DND-41 (cell line): ENCODE measurements at regions not wholly inside any gene's neighbourhood (a gene's known extent, or its start where the extent isn't known, plus 50 kb on each side); places are given as distances from the start of the nearest gene placed in this dataset.

Experiments used
- ATAC-seq: fragments of 200-7000 bp; cut with Tn5 transposase; 3 replicates; pipeline ENCODE4 v1.9.1; 2021; ENCODE audit warnings: low read depth; ENCODE audit not compliant: insufficient read depth
- DNase-seq: peaks from one replicate; pipeline ENCODE4 v3.0.0-alpha.2; 2020
- H2AFZ ChIP-seq: 2 replicates; pipeline ENCODE4 v1.6.0; 2012; ENCODE audit warnings: low read depth, low read length
- H3K27ac ChIP-seq: 2 replicates; pipeline ENCODE4 v1.5.1; 2012; ENCODE audit warnings: low read length, inconsistent platforms
- H3K27me3 ChIP-seq: fragments of 200-600 bp; sonication (generic); 2 replicates; pipeline ENCODE4 v1.6.0; 2012; ENCODE audit warnings: low read length, mild to moderate bottlenecking, inconsistent platforms; ENCODE audit not compliant: insufficient read depth, poor library complexity
- H3K36me3 ChIP-seq: 2 replicates; pipeline ENCODE4 v1.5.1; 2012; ENCODE audit warnings: low read length, inconsistent platforms; ENCODE audit not compliant: insufficient read depth
- H3K4me1 ChIP-seq: 2 replicates; pipeline ENCODE4 v1.5.1; 2012; ENCODE audit warnings: mild to moderate bottlenecking, low read length; ENCODE audit not compliant: insufficient read depth
- H3K4me2 ChIP-seq: 2 replicates; pipeline ENCODE4 v1.6.0; 2012; ENCODE audit warnings: mild to moderate bottlenecking, moderate library complexity, low read length, inconsistent platforms; ENCODE audit not compliant: insufficient read depth
- H3K4me3 ChIP-seq, 2 experiments: fragments of 200-600 bp in 1 of 2; shearing (Covaris generic) in 1 of 2; 2 replicates each; pipeline ENCODE4 v1.5.1; 2012 to 2016; ENCODE audit warnings: inconsistent platforms in 2 of 2, low read length in 2 of 2, mild to moderate bottlenecking in 2 of 2, low read depth in 1 of 2, moderate library complexity in 1 of 2
- H3K79me2 ChIP-seq: 2 replicates; pipeline ENCODE4 v1.6.0; 2012; ENCODE audit warnings: low read length, inconsistent platforms; ENCODE audit not compliant: insufficient read depth
- H3K9ac ChIP-seq: 2 replicates; pipeline ENCODE4 v1.6.0; 2012; ENCODE audit warnings: low read depth, mild to moderate bottlenecking, inconsistent platforms, low read length, moderate library complexity
- H3K9me3 ChIP-seq: 2 replicates; pipeline ENCODE4 v1.5.1; 2012; ENCODE audit warnings: low read length, moderate library complexity, mild to moderate bottlenecking, inconsistent platforms; ENCODE audit not compliant: insufficient read depth, severe bottlenecking
- H4K20me1 ChIP-seq: 2 replicates; pipeline ENCODE4 v1.6.0; 2012; ENCODE audit warnings: low read length; ENCODE audit not compliant: insufficient read depth
- CTCF ChIP-seq: IDR thresholded peaks from 2 replicates; pipeline ENCODE4 v1.5.1; 2012; ENCODE audit warnings: borderline replicate concordance, low read length, moderate library complexity, mild to moderate bottlenecking; ENCODE audit not compliant: poor library complexity, severe bottlenecking; ENCODE audit errors: extremely low read depth
- EZH2 ChIP-seq: IDR thresholded peaks from 3 replicates; pipeline ENCODE4 v1.6.1; 2012; ENCODE audit warnings: borderline replicate concordance, low read depth, mild to moderate bottlenecking, moderate library complexity, low read length, inconsistent platforms; ENCODE audit not compliant: severe bottlenecking

GRCh38 chr18:11266781-11267480 is 117.6 kb upstream of the PIEZO2 start:
- Histone ChIP-seq H3K9me3 (peaks cover 4% of the 10 kb centered on the region), H2AFZ (no peak overlapping the region), H3K4me1 (no peaks in the 10 kb centered on the region), H3K27me3 (peaks cover 8% of the 10 kb centered on the region), H3K79me2 (no peaks in the 10 kb centered on the region), H3K27ac (no peak overlapping the region), H4K20me1 (no peaks in the 10 kb centered on the region), H3K9ac (no peak overlapping the region), H3K4me2 (no peak overlapping the region), H3K36me3 (no peaks in the 10 kb centered on the region), H3K4me3 (no peak overlapping the region)
- DNase-seq, result no peak
- TF ChIP-seq CTCF (no peak), EZH2 (no peak)
- no peak for ATAC-seq

- Histone ChIP-seq H4K20me1 (no peaks in the 10 kb centered on the region), H2AFZ (no peak overlapping the region)
- ATAC-seq, result no peak
Measured at GRCh38 chr18:11261486-11261885, 112.1 kb upstream of the PIEZO2 start.

GRCh38 chr18:11260961-11261461 is 111.6 kb upstream of the PIEZO2 start:
- Histone ChIP-seq H3K27me3 (peaks cover 6% of the 10 kb centered on the region), H3K27ac (no peak overlapping the region), H2AFZ (no peak overlapping the region), H3K9ac (no peak overlapping the region), H3K9me3 (peaks cover 4% of the 10 kb centered on the region), H3K4me2 (no peak overlapping the region), H4K20me1 (no peaks in the 10 kb centered on the region), H3K36me3 (no peaks in the 10 kb centered on the region), H3K4me3 (no peak overlapping the region), H3K4me1 (no peaks in the 10 kb centered on the region), H3K79me2 (no peaks in the 10 kb centered on the region)
- no peak for DNase-seq
- no peak for ATAC-seq
- TF ChIP-seq EZH2, result no peak
- TF ChIP-seq CTCF, result no peak

More at GRCh38 chr18:11261486-11261885, 112.1 kb upstream of the PIEZO2 start:
- Histone ChIP-seq H3K4me1 (no peaks in the 10 kb centered on the region), H3K4me2 (no peak overlapping the region), H3K27me3 (peaks cover 6% of the 10 kb centered on the region), H3K27ac (no peak overlapping the region), H3K36me3 (no peaks in the 10 kb centered on the region), H3K9ac (no peak overlapping the region), H3K4me3 (no peak overlapping the region), H3K79me2 (no peaks in the 10 kb centered on the region), H3K9me3 (peaks cover 4% of the 10 kb centered on the region)
- no peak for DNase-seq
- TF ChIP-seq EZH2, result no peak

GRCh38 chr18:11259469-11260150 is 110.2 kb upstream of the PIEZO2 start:
- Histone ChIP-seq H3K27me3 (peaks cover 6% of the 10 kb centered on the region), H3K4me2 (no peak overlapping the region)

More at GRCh38 chr18:11259469-11260150, 110.2 kb upstream of the PIEZO2 start:
- DNase-seq (no peak), ATAC-seq (no peak)
- Histone ChIP-seq H3K4me3 (no peak overlapping the region), H3K4me1 (no peaks in the 10 kb centered on the region), H3K9me3 (peaks cover 4% of the 10 kb centered on the region), H4K20me1 (no peaks in the 10 kb centered on the region), H3K79me2 (no peaks in the 10 kb centered on the region), H2AFZ (no peak overlapping the region), H3K9ac (no peak overlapping the region), H3K27ac (no peak overlapping the region), H3K36me3 (no peaks in the 10 kb centered on the region)
- TF ChIP-seq EZH2 (no peak), CTCF (no peak)
